AG09319 (cell line): ENCODE measurements at regions not wholly inside any gene's neighbourhood (a gene's known extent, or its start where the extent isn't known, plus 50 kb on each side); places are given as distances from the start of the nearest gene placed in this dataset.
"Not testable (repeated sequence)": the region's sequence is repeated elsewhere in the genome, so short reads cannot be mapped to it uniquely, and the experiment has no call there.

ENCODE experiments used
- DNase-seq: peaks from one replicate; pipeline ENCODE4 v3.0.0-alpha.2; 2010; ENCODE audit warnings: low read depth; ENCODE audit errors: extremely low read depth
- CTCF ChIP-seq: IDR thresholded peaks from 2 replicates; pipeline ENCODE4 v1.5.1; 2011; ENCODE audit warnings: low read depth, mild to moderate bottlenecking, inconsistent platforms, low read length, moderate library complexity

- DNase-seq = no peak
Measured at GRCh38 chr5:56632939-56633338, 182.4 kb upstream of the MAP3K1 start.

GRCh38 chr5:56632199-56632598 is 183.2 kb upstream of the MAP3K1 start:
- DNase-seq = no peak
- TF ChIP-seq CTCF = no peak

More at GRCh38 chr5:56632939-56633338, 182.4 kb upstream of the MAP3K1 start:
- TF ChIP-seq CTCF = no peak

- DNase-seq = no peak
- no peak for TF ChIP-seq CTCF
Measured at GRCh38 chr5:56631719-56632118, 183.6 kb upstream of the MAP3K1 start.

- DNase-seq = not testable (repeated sequence)
Measured at GRCh38 chr5:56628616-56629015, 186.7 kb upstream of the MAP3K1 start.

GRCh38 chr5:56625541-56625940 is 189.8 kb upstream of the MAP3K1 start:
- peak; percentile 72 for DNase-seq
- no peak for TF ChIP-seq CTCF

GRCh38 chr5:56624751-56625150 is 190.6 kb upstream of the MAP3K1 start:
- no peak for DNase-seq
- no peak for TF ChIP-seq CTCF

- no peak for TF ChIP-seq CTCF
- DNase-seq = no peak
Measured at GRCh38 chr5:56622141-56622540, 193.2 kb upstream of the MAP3K1 start.

- TF ChIP-seq CTCF = no peak
Measured at GRCh38 chr5:56620903-56621677, 194.3 kb upstream of the MAP3K1 start.

More at GRCh38 chr5:56620903-56621677, 194.3 kb upstream of the MAP3K1 start:
- DNase-seq = no peak
